Kidney capillary endothelial cell (primary cell): ENCODE measurements at regions not wholly inside any gene's neighbourhood (a gene's known extent, or its start where the extent isn't known, plus 50 kb on each side); places are given as distances from the start of the nearest gene placed in this dataset.

Source experiments
- DNase-seq: peaks from one replicate; pipeline ENCODE4 v3.0.0-alpha.2; 2018; ENCODE audit warnings: low spot score

DNA sequence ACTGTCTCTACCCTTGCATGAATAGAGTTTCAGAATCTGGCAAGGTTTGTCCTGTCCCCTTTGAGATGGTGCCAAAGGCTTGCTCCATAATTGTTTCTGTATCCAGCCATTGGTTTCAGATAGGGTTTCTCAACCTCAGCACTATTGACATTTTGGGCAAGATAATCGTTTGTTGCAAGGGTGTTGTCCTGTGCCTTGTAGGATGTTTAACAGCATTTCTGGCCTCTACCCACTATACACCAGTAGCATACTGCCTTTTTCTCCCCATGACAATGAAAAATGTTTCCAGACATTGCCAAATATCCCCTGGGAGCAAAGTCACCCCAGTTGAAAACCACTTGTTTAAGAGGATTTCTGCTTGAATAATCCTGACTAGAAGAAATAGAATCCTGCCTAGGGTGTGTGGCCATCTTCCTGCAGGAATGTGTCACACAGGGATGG is 126.8 kb downstream of the CDC42EP3 start:
- no peak for DNase-seq

DNA sequence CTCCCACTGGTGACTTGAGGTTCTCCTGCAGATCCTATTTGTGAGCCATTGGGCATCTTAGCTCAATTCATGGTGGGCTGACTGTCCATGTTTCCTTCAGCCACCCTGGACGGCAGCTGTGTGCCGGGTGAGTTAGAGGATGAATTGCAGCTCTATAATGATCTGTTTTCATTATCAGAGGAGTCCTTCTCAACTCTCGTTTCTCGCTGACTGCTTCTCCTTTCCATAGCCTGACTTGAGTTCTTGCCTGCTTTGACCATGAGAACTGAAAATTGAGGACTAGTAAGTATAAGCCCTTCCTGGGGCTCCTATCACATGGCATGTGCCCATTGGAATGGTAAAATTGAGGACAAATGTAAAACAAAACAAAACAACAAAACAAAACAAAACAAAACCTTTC is 121.8 kb downstream of the CDC42EP3 start:
- no peak for DNase-seq

DNA sequence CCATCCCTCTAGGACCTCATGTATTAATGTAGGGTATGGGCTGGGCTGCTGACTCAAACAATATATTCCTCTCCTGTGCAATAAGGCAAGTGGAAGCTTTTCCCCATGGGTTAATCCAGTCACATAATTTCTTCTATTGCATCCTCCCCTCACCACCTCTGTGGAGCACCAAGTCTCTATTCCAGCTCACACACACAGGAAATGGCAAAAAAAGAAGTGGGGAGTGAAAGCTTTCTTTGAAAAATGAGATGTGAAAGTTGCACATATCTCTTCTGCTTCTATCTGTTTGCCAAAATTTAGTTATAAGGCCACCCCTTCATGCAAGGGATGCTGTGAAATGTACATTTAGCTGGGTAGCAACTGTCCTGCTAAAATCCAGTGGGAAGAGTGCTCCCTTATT is 121.3 kb downstream of the CDC42EP3 start:
- DNase-seq = no peak

DNA sequence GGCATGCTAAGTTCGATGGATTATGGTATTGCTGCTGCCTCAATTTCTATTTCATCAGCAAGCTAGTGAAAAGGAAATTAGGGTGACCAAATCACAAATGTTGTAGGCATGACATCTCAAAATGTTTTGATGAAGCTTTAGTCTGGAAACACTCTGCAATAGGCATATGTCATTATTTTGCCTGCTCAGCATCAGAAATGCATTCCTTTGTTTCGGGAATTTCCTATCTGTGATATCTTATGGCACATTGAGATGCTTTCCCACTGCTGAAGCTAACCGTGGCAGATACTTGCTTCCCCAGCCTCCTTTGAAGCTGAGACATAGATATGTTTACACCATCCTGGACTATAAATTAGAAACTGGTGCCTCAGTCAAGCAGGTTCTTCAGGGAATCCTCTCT is 119.7 kb downstream of the CDC42EP3 start:
- no peak for DNase-seq

DNA sequence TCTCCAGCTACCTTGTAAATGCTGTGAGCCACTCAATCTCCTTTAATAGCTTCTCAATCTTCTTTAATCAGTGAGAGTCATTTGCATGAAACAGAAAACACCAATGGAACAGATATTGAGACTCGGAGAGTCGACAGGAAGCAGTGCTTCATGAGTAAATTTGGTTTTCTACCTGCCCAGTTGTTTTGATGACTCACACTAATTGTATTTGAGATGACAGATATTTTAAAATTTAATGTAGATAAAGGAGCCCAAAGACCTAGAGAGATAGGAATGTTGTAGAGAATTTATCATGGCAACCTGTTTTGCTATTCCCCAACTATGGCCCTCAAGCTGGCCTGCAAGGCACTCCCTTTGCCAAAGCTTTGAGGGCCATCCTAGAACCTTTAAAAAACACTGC is 119.1 kb downstream of the CDC42EP3 start:
- DNase-seq = no peak

DNA sequence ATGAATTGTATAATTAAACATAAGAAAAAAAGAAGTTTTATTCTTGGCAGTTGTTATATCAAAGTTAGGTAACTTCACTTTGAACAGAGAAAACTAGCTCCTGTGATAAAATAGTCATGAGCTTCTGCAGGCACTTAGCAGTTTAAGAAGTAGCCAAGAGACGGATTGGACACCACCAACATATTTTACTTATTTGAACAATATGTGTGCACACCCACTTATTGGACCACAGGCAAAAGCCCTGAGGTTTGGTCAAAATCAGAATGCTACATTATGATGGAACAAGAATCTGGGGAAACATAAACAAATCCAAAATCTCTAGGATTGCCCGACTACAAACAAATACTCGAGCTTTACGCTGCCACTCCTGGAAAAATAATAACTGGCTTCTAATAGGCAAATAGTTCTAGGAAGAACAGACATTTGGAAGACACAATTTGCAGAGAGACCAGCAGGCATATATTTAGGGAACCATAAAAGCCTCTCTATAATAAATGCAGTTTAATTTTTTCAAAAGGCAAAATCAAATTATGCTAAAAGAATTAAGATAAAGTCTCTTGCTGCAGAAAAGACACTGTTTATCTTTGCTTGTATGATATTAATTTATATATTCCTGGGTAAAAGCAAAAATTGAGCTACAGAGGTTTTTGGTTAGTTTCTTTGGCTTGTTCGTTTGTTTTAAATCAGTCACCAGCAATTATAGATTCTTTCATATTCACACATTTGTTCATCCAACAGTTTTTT is 117.9 kb downstream of the CDC42EP3 start:
- DNase-seq = no peak

DNA sequence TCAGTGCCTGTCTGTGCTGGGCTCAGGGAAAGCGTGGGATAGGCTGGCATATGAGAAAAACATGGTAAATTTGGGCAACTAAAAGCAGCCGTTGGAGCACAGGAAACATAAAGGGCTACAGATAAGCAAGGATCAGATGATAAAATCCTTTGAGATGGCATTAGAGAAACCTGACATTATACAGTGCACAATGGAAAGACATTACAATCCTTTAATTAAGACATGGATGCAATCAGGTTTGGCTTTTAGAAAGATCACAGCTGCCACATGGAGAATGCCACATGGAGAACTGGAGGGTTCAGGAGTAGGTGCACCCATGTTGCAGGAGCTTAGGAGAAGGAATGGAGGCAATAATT is 117.3 kb downstream of the CDC42EP3 start:
- no peak for DNase-seq

DNA sequence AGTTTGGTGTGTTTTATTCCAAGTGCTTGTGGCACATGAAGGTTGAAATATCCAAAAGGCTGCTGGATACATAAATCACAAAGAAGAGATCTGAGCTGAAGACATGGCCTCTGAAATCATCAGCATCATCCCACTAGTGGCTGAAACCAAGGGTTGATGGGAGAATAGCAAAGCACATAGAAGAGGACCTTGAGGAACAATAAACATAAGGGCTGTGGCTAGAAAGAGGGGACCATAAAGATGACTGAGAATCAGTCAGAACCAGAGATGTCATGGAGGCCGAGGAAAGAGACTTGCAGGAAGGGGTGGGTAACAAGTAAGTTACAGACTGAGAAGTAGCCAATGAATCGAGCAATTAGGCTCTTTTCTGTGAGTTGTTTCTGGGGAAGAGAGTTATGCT is 116.8 kb downstream of the CDC42EP3 start:
- DNase-seq = no peak

DNA sequence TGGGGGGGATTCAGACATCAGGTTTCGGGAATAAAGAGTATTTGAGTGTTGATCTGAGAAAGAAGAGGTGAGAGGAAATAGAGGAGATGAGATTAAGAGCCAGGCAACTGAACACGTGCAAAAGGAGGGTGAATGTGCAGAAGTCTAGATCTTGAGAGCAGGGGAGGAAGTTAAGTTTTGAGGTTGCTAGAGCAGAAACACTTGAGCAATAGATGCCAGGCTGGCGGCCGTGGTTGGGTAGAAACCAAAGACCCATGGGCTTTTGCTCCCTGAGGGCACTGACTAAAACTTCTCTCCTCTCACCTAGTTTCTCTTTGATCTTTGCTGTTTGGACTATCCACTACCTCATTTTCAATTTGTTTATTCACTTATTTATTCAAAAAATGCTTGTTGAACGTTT is 116.0 kb downstream of the CDC42EP3 start:
- no peak for DNase-seq

DNA sequence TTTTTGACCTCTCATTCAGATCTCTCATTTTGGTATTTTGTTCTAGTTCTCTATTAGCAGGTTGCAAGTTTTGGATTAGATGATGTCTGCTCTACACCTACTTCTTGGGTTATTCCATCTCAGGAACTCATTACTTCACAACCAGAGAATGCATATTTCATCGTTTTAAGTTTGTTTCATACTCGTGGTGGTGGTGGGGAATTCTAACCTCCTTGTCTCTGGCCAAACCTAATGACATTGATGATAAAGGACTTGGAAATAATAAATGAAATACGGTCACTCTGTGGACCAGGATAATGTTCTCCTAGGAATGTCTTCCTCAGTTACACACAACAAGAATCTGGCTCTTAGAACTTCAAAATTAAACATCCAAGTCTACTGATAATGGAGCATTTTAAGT is 115.2 kb downstream of the CDC42EP3 start:
- no peak for DNase-seq

DNA sequence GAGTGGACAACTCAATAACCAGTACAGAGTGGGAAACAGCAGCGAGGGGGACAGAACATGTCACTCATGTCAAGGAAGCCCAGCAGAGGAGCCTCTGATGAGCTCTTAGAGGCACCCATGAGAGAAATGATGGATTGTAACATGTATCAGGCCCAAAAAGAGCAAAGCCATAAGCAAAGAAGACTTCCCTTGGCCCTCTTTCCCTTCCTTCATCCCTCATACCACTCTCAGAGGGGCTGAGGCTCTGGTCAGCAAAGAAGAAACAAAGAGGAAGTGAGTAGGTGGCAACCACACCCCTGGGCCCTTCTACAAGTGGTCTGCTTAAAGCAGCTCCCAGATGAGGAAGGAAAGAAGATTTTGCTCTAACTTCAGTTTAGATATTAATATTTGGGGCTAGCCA is 112.8 kb downstream of the CDC42EP3 start:
- no peak for DNase-seq

DNA sequence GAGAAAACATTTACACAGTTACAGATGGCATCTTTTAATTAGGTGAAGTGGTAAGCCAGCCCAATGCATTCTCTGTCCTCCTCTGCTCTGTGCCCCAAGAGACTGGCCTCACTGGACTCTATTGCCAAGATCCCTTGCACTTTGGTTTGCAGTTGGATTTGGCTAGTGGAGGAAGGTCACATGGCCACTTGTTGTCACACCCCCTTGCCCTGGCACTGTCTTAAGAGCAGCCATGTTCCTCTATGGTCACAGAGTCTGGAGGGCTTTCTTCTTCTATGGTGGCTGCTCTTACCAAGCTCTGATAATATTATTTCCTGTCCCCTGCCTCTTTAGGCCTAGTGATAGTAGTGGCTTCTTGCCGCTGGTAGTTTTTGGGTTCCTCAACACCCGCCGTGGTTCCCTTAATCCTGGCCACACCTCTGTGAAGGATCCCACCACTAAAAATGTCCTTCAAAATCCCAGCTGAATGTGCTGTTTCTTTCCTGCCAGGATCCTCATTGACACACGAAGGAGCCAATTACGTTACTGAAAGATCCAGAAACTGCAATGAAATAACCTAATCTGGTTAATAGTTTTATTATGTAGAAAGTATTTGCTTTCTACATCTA is 111.1 kb downstream of the CDC42EP3 start:
- no peak for DNase-seq

DNA sequence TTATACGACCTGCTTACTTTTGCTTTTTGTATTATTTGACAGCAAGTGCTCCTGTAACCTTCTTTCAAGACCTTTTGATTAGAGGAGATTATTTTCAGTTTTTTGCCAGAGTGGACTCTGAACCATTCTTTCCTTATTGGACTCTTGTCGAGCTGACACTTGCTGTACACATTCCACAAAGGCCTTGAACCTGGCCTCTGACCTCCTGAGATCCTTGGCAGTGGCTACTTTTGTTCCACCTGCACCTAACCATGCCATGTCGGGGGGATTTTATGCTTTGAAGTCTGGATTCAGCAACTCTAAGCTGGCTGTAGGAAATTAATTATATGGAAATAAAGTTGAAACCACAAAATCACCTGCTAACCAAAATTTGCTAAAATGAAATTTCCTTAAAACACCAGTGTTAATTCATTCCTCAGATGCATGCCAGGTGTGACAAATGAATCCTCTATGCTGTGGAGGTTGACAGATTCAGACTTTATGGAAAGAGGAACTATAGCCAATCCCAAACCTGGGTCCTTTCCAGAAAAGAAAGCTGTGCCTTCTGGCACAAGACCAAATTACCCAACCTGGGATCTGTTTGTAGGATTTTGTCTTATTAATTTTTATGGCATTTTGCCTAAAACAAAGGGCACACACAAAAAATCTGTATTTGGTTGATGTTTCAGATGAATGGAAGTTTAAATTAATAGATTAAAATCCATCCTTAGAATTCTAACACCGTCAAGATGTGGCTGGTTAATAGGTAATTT is 110.4 kb downstream of the CDC42EP3 start:
- DNase-seq = no peak

DNA sequence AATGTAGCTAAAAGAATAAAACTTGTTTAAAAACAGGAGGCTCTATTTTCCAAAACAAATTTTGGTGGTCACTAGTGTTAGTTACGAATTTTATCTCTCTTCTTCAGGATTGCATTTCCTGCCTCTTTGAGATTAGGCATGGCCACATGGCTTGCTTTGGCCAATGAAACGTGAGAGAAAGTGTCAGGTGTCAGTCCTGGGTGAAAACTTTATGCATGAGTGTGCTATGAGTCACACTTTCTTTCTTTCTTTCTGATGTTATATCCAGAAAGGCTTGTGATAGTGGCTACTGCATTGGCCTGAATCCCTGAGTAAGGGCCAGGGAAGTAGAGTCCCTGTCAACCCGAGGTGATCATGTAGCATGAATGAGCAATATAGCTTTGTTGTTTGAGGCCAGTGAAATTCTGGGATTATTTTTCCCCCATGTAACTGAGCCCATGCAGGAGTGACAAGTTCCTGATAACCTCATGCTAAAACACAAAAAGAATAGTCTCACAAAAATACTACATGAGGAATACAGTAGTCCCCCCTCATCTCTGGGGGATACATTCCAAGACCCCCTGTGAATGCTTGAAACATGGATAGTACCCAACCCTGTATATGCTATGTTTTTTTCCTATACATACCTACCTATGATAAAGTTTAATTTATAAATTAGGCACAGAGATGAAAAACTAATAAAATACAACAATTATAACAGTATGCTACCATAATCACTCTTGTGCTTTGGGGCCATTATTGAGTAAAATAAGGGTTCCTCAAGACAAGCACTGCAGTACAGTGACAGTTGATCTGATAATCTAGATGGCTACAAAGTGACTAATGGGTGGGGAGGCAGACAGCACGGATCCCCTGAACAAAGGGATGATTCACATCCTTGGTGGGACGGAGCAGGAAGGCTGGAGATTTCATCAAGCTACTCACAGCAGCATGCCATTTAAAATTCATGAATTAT is 109.5 kb downstream of the CDC42EP3 start:
- peak; percentile 69 for DNase-seq

DNA sequence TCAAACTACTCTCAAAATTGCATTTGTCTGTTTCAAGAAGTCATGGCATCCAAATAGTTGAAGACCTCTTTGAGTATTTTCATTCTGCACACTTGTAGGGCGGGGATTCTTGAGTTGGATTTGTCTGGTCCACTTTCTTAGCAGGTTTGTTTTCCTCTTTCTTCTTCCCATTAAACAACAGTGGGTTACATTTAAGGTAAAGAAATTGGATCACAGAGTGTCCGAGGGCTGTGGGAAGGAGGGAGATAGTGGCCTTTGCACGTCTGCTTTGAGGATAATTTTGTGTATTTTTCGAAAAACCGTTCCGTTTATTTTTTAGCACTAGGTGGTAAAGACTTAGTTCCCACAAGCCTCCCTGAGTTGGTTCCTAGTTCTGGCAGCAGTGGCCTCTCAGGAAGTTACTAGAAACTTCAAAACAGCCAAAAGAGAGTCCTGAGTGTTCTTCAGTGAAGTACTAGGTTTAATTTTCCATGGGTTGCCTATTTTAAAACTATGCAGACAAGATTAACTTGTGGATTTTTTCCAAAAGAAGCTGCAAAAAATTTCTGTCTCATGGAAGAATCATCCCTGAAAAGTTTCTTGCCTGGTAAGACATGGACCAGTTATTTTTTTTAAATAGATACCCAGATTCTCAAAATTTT is 107.9 kb downstream of the CDC42EP3 start:
- no peak for DNase-seq

DNA sequence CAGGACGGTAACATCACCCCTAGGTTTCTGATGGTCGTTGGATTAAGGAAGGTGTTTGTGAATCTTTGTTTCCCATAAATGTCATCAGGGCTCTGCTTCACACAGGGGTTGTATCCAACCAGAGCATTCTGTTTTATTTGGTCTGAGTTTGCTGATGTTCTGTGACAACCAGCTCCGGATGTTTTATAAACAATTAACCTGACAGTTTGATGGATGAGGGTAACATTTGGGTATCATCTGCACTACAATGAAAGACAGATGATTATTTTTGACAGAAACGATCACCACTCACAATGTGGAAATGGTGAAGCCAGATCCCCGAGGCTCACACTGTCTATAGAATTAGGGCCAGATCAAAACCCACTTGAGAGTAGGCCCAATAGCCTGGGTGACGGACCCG is 107.1 kb downstream of the CDC42EP3 start:
- no peak for DNase-seq

DNA sequence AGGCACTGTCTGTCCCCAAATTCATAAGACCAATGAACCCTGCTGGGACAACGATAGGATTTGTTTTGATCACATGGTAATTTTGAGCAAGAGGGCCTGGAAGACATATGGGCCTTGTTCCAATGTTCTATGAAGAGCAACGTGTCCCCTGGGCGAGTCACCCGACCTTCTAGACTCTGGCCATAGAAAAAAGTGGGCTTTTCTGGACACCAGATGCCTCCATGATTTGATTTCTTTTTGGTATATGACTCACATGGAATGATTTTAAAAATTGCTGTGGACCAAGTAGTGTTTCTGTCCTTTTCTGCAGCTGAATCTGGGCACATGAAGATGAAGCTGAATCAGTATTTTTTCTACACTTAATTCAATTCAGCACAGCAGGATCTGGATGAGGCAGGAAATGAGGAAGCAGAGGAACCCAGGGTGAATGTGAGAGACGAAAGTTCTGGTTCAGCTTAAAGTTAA is 104.9 kb downstream of the CDC42EP3 start:
- DNase-seq = no peak

DNA sequence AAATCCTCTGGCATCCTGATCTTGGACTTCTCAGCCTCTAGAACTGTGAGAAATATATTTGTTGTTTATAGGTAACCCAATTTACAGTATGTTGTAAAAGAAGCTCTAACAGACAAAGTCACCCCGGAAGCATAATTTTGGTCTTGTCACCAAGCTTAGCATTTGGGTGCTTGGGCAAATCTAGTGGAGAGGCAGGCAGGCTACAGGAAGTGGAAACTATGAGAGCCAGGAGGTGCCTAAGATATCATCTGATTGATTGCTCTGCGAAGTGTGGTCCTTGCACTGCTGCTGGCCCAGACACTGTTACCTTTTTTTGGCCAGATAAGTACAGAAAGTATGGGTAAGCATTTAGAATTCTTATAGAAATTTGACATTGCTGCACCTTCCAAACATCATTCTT is 102.9 kb downstream of the CDC42EP3 start:
- DNase-seq = no peak

DNA sequence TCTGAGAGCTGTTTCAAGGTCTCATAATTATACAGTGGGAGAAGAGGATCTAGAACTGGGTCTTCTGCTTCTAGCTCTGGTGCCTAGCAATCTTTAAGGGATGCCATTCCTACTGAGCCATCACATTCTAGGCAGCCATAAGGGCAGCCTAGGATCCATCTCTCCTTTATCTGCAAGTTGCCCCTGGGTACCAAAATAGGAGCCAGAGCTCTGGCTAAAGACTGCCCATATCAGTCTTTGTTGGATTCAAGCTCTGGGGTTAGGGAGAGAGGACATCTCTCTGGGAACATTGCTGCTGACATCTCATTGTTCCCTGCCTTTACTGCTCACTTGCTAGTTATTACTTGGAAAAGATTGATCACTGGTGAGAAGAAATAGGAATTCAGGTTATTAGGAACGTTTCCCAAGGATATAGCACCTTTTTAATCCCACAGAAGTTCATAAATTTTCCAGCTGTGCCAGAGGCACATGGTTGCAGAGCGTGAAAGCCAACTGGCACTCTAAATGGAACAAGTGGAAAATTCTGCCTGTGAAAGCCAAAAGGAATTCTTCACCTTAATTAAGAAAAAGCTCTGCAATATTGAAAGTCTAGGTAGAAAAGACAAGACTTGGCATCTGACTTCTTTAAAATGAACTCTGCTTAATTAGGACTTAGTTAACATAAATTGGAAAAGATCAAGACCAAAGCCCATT is 102.2 kb downstream of the CDC42EP3 start:
- no peak for DNase-seq

DNA sequence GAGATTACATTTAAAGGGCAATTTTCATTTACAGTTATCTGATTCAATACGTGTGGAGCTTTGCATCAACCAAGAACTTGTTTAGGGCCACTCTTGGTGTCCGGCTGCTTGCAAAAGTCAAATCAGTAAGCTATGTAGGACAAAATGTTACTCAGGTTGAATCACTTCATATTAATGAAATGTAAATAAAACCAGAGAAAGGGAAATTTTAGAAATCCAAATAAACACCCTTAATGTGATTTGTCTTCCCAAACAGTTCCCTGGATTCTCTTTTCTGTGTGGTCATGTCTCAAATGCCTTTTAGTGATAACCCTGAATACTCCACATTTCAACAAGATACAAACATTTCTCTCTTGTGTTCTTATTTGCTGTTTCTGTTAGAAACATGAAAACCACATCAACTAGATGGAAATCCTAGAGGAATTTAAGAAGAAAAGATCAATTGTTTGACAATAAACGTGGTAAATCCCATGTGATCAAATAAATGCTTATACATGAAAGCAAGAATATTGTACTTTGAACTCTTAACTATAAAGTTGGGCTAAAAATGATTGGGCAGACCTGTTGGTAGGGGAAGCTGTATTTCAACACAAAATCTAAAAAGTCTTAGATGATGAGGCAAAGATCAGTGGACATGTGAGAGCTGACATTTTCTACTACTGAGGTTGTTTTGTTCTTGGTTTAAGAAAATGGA is 101.3 kb downstream of the CDC42EP3 start:
- no peak for DNase-seq
